Mesenchymal stem cell (in vitro differentiated cells and primary cell): ENCODE measurements at regions not wholly inside any gene's neighbourhood (a gene's known extent, or its start where the extent isn't known, plus 50 kb on each side); places are given as distances from the start of the nearest gene placed in this dataset.

Experiments used
- DNase-seq: peaks from one replicate; pipeline ENCODE4 v3.0.0-alpha.2; 2013
- H2AFZ ChIP-seq: one replicate; pipeline ENCODE4 v1.6.1; 2013; ENCODE audit warnings: low read depth, mild to moderate bottlenecking, control low read depth, inconsistent platforms, low read length, moderate library complexity
- H2AK5ac ChIP-seq: 2 replicates; pipeline ENCODE4 v1.6.1; 2013; ENCODE audit warnings: low read length, moderate library complexity, mild to moderate bottlenecking, inconsistent platforms; ENCODE audit not compliant: severe bottlenecking
- H2BK120ac ChIP-seq: one replicate; pipeline ENCODE4 v1.6.1; 2013; ENCODE audit warnings: low read depth, mild to moderate bottlenecking, inconsistent platforms, low read length, moderate library complexity
- H2BK12ac ChIP-seq, 2 experiments: one replicate each; pipeline ENCODE4 v1.6.1; 2013; ENCODE audit warnings: inconsistent platforms in 2 of 2, low read length in 2 of 2, mild to moderate bottlenecking in 2 of 2, moderate library complexity in 2 of 2, control low read depth in 1 of 2
- H2BK15ac ChIP-seq: one replicate; pipeline ENCODE4 v1.6.1; 2013; ENCODE audit warnings: mild to moderate bottlenecking, low read depth, inconsistent platforms; ENCODE audit not compliant: poor library complexity, severe bottlenecking
- H2BK5ac ChIP-seq: 2 replicates; pipeline ENCODE4 v1.6.1; 2013; ENCODE audit warnings: low read depth, mild to moderate bottlenecking, low read length, control low read depth, inconsistent platforms; ENCODE audit not compliant: poor library complexity, severe bottlenecking
- H3K14ac ChIP-seq, 2 experiments: one replicate each; pipeline ENCODE4 v1.6.1; 2013; ENCODE audit warnings: inconsistent platforms in 2 of 2, low read length in 2 of 2, control low read depth in 1 of 2, mild to moderate bottlenecking in 1 of 2, moderate library complexity in 1 of 2
- H3K18ac ChIP-seq, 2 experiments: one replicate each; pipeline ENCODE4 v1.6.1; 2013; ENCODE audit warnings: inconsistent platforms in 2 of 2, low read length in 2 of 2, control low read depth in 1 of 2, low read depth in 1 of 2, mild to moderate bottlenecking in 1 of 2
- H3K23ac ChIP-seq, 2 experiments: one replicate each; pipeline ENCODE4 v1.6.1; 2013; ENCODE audit warnings: inconsistent platforms in 2 of 2, low read length in 2 of 2, mild to moderate bottlenecking in 2 of 2, moderate library complexity in 2 of 2, control low read depth in 1 of 2
- H3K27ac ChIP-seq: 2 replicates; pipeline ENCODE4 v1.5.1; 2013; ENCODE audit warnings: mild to moderate bottlenecking, moderate library complexity, low read length, control low read depth, inconsistent platforms; ENCODE audit not compliant: poor library complexity, severe bottlenecking
- H3K27me3 ChIP-seq, 2 experiments: 2 replicates each; pipeline versions ENCODE4 v1.6.1 to v1.7.0; 2013; ENCODE audit warnings: low read length in 2 of 2, mild to moderate bottlenecking in 2 of 2, moderate library complexity in 2 of 2, control low read depth in 1 of 2, inconsistent platforms in 1 of 2; ENCODE audit not compliant: control insufficient read depth in 1 of 2, insufficient read depth in 1 of 2
- H3K36me3 ChIP-seq, 2 experiments: 2 replicates each; pipeline versions ENCODE4 v1.6.1 to v1.7.0; 2013; ENCODE audit warnings: low read length in 2 of 2, control low read depth in 1 of 2, inconsistent platforms in 1 of 2, low read depth in 1 of 2, mild to moderate bottlenecking in 1 of 2; ENCODE audit not compliant: insufficient read depth in 2 of 2, control insufficient read depth in 1 of 2
- H3K4ac ChIP-seq, 2 experiments: one replicate each; pipeline ENCODE4 v1.6.1; 2013; ENCODE audit warnings: inconsistent platforms in 2 of 2, low read length in 2 of 2, mild to moderate bottlenecking in 2 of 2, moderate library complexity in 2 of 2, control low read depth in 1 of 2, low read depth in 1 of 2
- H3K4me1 ChIP-seq: 2 replicates; pipeline ENCODE4 v1.6.1; 2013; ENCODE audit warnings: low read depth, low read length, control low read depth; ENCODE audit not compliant: control insufficient read depth, insufficient read depth
- H3K4me2 ChIP-seq: 2 replicates; pipeline ENCODE4 v1.6.1; 2013; ENCODE audit warnings: low read length, mild to moderate bottlenecking, inconsistent platforms; ENCODE audit not compliant: poor library complexity, severe bottlenecking
- H3K4me3 ChIP-seq, 2 experiments: 2 replicates each; pipeline versions ENCODE4 v1.5.1 to v1.7.0; 2013; ENCODE audit warnings: low read length in 2 of 2, mild to moderate bottlenecking in 2 of 2, control low read depth in 1 of 2, low read depth in 1 of 2; ENCODE audit not compliant: insufficient read depth in 1 of 2
- H3K79me1 ChIP-seq: replicated peaks from 2 replicates; pipeline ENCODE4 v1.6.1; 2013; ENCODE audit warnings: mild to moderate bottlenecking, control low read depth, low read length, inconsistent platforms; ENCODE audit not compliant: poor library complexity, severe bottlenecking
- H3K9ac ChIP-seq: 2 replicates; pipeline ENCODE4 v1.7.0; 2013; ENCODE audit warnings: mild to moderate bottlenecking, low read length, moderate library complexity
- H3K9me3 ChIP-seq: 2 replicates; pipeline ENCODE4 v1.7.0; 2013; ENCODE audit warnings: mild to moderate bottlenecking, low read length; ENCODE audit not compliant: control insufficient read depth
- H4K8ac ChIP-seq: one replicate; pipeline ENCODE4 v1.6.1; 2013; ENCODE audit warnings: inconsistent platforms, mild to moderate bottlenecking, low read length, moderate library complexity
- H4K91ac ChIP-seq: one replicate; pipeline ENCODE4 v1.6.1; 2013; ENCODE audit warnings: mild to moderate bottlenecking, low read length, inconsistent platforms
- WGBS: methylation state at CpG from one replicate; pipeline ENCODE4 v1.1.7; 2013; ENCODE audit warnings: mixed read lengths; 5-methylcytosine and 5-hydroxymethylcytosine counted together

DNA sequence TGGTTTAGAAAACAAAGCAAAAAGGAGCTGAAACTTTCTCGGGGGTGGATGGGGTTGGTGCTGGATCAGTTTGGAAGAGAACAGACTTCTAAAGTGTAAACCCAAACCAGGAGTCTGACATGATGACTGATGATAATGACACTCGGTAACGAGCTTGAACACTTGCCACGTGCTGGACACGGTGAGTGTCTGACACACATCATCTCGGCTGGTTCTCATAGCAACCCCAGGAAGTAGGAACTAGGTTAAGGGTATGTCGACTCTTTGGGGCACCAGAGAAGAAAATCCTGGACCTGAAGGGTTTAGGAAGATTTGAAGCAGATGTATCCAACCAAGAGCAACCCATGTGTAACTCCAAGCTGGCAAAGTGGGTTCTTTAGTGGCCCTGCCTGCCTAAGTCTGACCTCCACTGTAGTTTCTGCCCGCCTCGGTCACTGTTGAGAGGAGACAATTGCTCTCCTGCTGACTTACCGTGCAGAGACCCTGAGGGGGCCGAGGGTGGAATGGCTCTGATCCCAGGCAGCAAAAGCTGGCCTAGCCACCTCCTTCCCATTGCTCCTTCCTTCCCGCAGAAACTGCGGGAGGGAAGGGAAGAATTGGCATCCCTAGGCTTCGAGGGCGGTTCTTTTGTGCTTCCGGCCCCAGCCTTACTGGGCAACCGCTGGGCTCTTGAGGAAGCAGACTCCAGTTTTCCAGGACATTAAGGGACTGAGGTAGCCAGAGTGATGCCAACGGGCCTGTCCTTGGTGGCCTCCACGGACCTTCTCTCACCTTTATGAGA, 156.0 kb downstream of the TOMM20 start:
- H4K91ac ChIP-seq: peak overlapping the region; percentile 91
- H2BK5ac ChIP-seq: no peak overlapping the region
- peak overlapping the region; percentile 91 for H2BK15ac ChIP-seq
- WGBS: 75% methylated on average over 19 of the region's 19 CpGs
- H3K9ac ChIP-seq: no peak overlapping the region
- H3K27ac ChIP-seq: no peak overlapping the region
- H3K79me1 ChIP-seq: no peaks in the 10 kb centered on the region
- H3K18ac ChIP-seq: peak overlapping the region; percentile 86 to 94
- peak overlapping the region in 1 of 2 experiments; percentile 53 for H3K14ac ChIP-seq
- H3K4me1 ChIP-seq: peaks cover 27% of the 10 kb centered on the region
- peak overlapping the region; percentile 83 for H4K8ac ChIP-seq
- no peak overlapping the region for H3K4me3 ChIP-seq
- peak overlapping the region; percentile 95 for H2BK120ac ChIP-seq
- H3K23ac ChIP-seq: no peak overlapping the region
- no peaks in the 10 kb centered on the region for H3K9me3 ChIP-seq
- H3K4ac ChIP-seq: peak overlapping the region; percentile 61 to 95
- no peaks in the 10 kb centered on the region for H3K36me3 ChIP-seq
- H2AFZ ChIP-seq: no peak overlapping the region
- peak overlapping the region; percentile 84 for H2AK5ac ChIP-seq
- H3K27me3 ChIP-seq: no peaks in the 10 kb centered on the region
- peak; percentile 38 for DNase-seq
- H2BK12ac ChIP-seq: peak overlapping the region; percentile 76 to 81
- no peak overlapping the region for H3K4me2 ChIP-seq

DNA sequence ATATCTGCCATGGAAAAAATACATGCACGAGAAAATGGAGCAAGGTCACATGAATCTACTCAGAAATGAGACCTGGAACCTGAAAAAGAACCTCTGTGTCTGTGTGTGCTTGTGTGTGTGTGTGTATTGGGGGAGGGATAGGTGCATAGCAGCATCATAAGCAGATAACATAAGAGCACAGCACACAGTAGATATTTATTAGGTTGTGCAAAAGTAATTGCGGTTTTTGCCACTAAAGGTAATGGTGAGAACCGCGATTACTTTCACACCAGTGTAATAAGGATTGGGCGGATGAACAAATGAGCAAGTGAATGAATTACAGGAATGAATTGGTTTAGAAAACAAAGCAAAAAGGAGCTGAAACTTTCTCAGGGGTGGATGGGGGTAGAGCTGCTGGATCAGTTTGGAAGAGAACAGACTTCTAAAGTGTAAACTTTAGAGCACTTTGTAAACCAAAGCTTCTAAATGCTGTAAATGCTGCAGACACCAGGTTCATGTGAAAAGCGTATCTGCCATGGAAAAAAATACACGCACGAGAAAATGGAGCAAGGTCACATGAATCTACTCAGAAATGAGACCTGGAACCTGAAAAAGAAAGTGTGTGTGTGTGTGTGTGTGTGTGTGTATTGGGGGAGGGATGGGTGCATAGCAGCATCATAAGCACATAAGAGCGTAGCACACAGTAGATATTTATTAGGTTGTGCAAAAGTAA, 156.9 kb downstream of the TOMM20 start:
- Histone ChIP-seq H3K18ac (peak overlapping the region; percentile 41 to 54), H3K4me2 (no peak overlapping the region), H4K91ac (peak overlapping the region; percentile 92), H3K14ac (no peak overlapping the region), H2BK12ac (peak overlapping the region; percentile 37 to 75), H3K36me3 (no peaks in the 10 kb centered on the region), H2BK5ac (peak overlapping the region; percentile 82), H3K23ac (no peak overlapping the region), H3K79me1 (no peaks in the 10 kb centered on the region), H3K9me3 (no peaks in the 10 kb centered on the region), H4K8ac (peak overlapping the region; percentile 59), H3K9ac (peak overlapping the region; percentile 88), H3K27me3 (no peaks in the 10 kb centered on the region), H2AFZ (no peak overlapping the region), H2BK120ac (peak overlapping the region; percentile 65), H3K4ac (peak overlapping the region; percentile 73 to 93), H3K4me1 (peaks cover 27% of the 10 kb centered on the region), H2AK5ac (peak overlapping the region; percentile 65), H3K4me3 (no peak overlapping the region), H2BK15ac (no peak overlapping the region), H3K27ac (peak overlapping the region; percentile 99)
- peak; percentile 59 for DNase-seq
- WGBS: 79% methylated on average over 9 of the region's 9 CpGs

DNA sequence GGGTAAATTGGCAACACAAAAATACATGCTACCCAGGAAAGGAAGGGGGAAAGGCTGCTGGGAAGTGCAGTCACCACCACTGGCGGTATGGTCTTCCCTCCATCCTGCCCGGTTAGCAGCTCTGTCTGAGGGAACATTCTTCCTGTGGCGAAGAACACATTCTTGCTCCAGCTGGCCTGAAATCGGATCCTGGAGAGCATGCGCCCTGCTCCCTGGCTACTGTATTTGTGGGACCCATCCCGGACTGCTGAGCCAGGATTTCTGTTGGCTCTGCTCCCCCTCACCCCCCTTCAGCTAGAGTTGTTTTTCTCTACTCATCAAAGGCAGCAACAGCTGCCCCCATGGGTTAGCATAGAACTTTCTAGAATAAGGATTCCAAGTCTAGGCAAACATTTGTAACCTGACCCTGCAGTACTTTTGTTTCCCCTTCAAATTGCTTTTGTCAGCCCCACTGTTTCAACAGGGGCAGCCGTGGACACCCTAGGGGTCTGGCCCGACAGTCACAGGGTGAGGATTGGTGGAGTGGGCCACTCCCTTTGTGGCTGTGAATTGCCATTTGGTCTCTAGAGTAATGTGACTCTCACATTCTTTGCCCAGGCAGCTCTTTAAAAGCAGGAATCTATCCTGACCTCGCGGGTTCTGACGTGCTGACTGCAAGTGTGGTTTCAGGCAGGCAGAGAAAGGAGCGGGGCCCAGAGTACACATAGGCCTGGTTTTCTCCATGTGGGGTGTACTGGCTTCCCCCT, 157.7 kb downstream of the TOMM20 start:
- no peak overlapping the region for H3K23ac ChIP-seq
- WGBS: 9% methylated on average over 12 of the region's 12 CpGs

More for the DNA sequence above, 157.7 kb downstream of the TOMM20 start:
- H2AFZ ChIP-seq: no peak overlapping the region
- H3K4me2 ChIP-seq: no peak overlapping the region
- peak overlapping the region; percentile 88 for H3K9ac ChIP-seq
- peak overlapping the region; percentile 75 to 84 for H2BK12ac ChIP-seq
- H3K4ac ChIP-seq: peak overlapping the region; percentile 73 to 93
- H4K8ac ChIP-seq: peak overlapping the region; percentile 59
- peaks cover 27% of the 10 kb centered on the region for H3K4me1 ChIP-seq
- peak overlapping the region; percentile 99 for H3K27ac ChIP-seq
- H3K4me3 ChIP-seq: peak overlapping the region in 1 of 2 experiments; percentile 50
- H2BK5ac ChIP-seq: peak overlapping the region; percentile 84
- H3K14ac ChIP-seq: no peak overlapping the region
- H2AK5ac ChIP-seq: peak overlapping the region; percentile 65
- H3K18ac ChIP-seq: peak overlapping the region; percentile 41 to 94
- peak overlapping the region; percentile 93 for H2BK120ac ChIP-seq
- peak; percentile 98 for DNase-seq
- H3K79me1 ChIP-seq: no peaks in the 10 kb centered on the region
- no peaks in the 10 kb centered on the region for H3K27me3 ChIP-seq
- no peaks in the 10 kb centered on the region for H3K36me3 ChIP-seq
- no peaks in the 10 kb centered on the region for H3K9me3 ChIP-seq
- H2BK15ac ChIP-seq: no peak overlapping the region
- peak overlapping the region; percentile 92 for H4K91ac ChIP-seq
